Nucleus accumbens (tissue), 56 donors: ENCODE measurements at regions not wholly inside any gene's neighbourhood (a gene's known extent, or its start where the extent isn't known, plus 50 kb on each side); places are given as distances from the start of the nearest gene placed in this dataset.

ENCODE experiments used
- DNase-seq, 56 donors: peaks; one replicate each; lab custom pipeline; 2025; lab: John Stamatoyannopoulos, UW

- no peak for DNase-seq
Observed at GRCh38 chr4:159497936-159498335, 395.1 kb downstream of the RAPGEF2 start.

DNA sequence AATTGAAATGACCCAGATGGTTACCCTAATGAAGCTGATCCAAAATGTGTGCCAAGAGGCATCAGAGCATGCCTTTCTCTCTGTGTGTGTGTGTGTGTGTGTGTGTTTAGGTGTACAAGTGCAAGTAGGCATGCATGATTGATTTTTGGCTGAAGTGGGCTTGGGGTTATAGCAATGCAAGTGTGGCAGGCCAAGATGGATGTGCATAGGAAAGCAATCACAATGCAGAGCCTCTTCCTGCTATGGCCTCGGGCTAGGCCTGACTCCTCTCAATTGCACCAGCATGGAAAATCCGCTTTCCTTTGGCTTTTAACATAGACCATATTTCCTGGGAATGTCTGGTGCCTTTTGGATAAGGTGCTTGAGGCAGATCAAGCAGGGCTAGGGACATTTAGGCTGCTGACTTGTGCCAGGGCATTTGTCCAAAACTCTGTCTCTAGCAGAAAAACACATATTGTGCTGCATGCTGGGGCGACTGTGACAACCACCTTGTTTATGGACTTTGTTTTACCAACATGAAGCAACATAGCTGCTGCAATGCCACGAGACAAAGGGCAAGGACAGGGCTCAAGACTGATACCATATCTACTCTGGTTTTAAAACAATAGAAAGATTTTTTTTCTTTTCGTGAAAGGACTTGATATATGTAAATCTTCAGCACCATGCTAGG lies 395.7 kb downstream of the RAPGEF2 start:
- DNase-seq = no peak

GRCh38 chr4:159500861-159501260 lies 398.0 kb downstream of the RAPGEF2 start:
- DNase-seq = no peak

DNA sequence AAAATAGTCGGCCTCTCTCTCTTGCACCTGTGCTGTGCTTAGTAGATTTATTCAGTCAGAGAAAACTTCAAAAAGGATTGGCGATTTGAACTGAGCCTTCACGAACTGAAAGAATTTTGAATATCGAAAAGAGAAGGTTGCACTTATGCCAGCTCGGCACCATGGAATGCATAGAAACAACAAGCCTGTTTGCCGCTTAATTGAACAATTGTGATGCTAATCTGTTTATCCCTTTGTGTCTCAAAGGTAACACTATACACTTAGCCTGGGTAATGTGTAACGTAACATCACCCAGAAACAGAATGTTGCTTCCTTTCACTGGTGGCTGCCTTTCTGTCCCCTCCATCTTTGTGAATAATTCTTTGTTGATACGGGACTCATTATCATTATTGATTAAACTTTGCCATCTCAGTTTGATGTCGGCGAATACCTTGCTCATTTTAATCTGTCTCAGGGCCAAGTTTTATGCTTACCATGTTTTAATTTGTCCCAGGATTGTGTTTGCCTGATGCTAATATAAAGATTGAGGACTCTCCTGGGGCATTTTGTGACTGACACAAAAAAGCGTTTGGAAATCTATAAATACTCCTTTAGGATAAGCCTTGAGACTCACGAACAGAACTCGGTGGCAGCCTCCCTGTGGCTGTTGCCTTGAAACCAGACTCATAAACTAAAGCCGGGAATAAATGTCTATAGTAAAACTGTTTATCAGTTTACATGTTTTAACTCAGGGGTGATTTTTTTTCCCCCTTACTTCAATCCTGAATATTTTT lies 400.5 kb downstream of the RAPGEF2 start:
- no peak for DNase-seq

GRCh38 chr4:159504684-159505083 lies 401.8 kb downstream of the RAPGEF2 start:
- peak in 1 of 56 donors; percentile 6 for DNase-seq

DNA sequence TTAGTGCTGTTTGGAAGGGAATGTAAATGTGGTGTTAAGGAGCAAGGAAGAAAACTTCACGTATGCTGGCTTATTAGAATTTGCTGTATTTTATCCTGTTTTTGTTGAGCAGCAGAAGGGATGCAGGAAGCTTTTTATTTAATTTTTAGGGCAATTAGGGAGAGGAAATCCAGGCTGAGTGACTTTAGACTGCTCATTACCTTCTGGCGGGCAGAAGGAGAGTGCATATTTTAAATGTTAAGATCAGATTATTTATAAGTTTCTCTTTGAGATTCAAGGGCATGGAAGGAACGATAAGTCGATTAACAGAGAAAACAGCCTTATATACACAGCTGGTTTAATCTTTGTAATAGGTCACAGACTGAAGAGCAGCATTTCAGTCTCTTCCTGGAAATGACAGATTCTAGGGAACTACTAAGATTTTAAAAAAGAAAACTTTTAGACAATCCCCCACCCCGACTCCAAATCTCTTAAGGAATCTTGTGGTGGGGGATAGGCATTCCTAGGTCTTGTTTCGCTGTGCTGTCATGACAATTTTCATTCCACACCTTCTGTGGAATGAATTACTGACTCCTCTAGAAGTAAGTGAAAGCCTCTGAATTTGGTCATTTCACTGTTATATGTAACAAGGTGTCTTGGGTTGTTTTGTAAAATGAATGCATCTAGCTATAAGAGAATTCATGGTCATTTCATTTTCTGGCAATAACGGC lies 402.5 kb downstream of the RAPGEF2 start:
- DNase-seq = no peak

DNA sequence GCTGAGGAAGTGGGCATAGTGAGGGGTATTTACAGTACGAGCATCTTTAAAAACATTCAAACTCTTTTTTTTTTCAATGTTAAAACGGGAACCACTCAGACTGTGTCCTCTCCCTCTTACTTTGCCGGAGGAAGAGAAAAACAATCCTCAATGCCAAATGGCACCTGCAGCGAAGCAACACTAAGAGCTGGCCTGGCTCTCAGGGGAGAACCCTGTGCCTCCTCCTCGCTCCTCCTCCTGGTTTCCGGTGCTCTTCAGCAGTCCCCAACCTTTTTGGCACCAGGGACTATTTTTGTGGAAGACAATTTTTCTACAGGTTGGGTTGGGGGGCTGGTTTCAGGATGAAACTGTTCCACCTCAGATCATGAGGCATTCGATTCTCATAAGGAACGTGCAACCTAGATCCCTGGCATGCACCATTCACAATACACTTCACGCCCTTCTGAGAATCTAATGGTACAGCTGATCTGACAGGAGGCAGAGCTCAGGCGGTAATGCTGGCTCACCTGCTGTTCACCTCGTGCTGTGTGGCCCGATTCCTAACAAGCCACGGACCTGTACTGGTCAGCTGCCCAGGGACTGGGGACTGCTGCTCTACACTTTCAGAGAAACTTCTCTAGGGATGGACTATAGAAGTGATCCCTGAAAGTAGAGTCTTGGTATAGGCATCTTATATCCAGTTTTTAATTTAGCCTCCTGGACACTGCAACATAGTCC lies 404.1 kb downstream of the RAPGEF2 start:
- no peak for DNase-seq

GRCh38 chr4:159508917-159509500 lies 406.1 kb downstream of the RAPGEF2 start:
- DNase-seq = no peak

GRCh38 chr4:159512348-159512747 lies 409.5 kb downstream of the RAPGEF2 start:
- no peak for DNase-seq

DNA sequence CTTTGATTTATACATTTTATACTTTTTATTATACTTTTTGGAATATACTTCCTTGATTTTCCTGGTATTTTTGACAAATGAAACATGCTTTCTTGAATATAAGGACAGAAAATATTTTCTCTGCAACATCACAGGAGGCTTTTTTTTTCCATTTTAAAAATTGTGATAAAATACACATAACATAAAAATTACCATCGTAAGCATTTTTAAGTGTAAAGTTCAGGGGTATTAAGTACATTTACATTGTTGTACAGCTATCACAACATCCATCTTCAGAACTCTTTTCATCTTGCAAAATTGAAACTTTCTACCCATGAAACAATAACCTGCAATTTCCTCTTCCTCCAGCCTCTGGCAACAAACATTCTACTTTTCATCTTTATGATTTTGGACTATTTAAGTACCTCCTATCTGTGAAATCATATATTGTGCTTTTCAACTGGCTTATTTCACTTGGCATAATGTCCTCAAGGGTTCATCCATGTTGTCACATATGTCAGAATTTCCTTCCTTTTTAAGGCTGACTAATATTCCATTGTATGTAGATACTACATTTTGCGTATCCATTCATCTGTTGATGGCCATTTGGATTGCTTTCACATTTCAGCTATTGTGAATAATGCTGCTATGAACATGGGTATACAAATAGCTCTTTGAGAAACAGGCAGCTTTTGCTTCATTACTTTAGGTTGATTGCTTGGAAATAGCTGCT lies 412.6 kb downstream of the RAPGEF2 start:
- DNase-seq = no peak

DNA sequence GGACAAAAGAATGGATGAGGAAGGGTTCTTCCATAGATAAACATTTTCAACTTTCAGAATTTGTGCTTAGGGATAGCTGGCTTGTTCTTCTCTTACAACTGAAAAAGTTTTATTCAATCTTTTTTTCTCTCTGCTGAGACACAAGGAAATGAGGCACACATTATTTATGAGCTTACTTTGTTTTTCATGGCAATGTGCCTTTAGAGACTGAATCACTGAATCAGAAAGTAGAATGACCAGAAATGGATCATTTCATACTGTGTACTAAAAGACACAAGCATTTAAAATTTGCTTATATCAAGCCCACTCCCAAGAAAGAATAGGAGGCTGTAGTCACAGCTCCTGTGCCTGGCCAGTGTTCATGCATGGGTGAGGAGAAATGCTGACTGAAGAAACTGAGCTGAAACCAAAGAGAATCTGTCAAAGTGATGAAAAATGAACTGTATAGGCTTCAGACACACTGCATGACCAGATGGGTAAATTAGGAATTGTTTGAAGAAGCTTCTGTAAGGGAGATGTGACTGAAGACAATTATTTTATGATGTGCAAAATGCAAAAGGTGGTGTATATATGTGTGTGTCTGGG lies 413.8 kb downstream of the RAPGEF2 start:
- no peak for DNase-seq

DNA sequence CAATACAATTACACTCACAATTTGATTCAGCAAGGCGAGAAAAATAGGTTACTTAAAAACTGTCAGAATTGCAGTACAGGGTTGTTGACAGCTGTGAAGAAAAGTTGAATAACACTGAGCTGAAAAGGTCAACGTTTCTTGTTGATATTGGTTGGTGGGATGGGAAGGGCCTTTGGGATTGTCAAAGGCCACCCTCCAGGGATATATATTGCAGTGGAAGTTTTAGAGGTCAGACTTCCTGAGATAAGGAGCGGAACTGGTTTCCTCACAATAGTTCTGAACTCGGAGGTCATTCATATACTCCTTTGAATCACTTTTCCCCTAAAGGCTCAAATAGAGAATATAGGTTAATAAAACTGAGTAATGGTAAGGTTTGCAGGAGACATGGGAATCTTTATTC lies 417.2 kb downstream of the RAPGEF2 start:
- no peak for DNase-seq

- DNase-seq = no peak
Observed at GRCh38 chr4:159526172-159526571, 423.3 kb downstream of the RAPGEF2 start.

GRCh38 chr4:159534655-159535054 lies 431.8 kb downstream of the RAPGEF2 start:
- no peak for DNase-seq

- no peak for DNase-seq
Observed at GRCh38 chr4:159538556-159538955, 435.7 kb downstream of the RAPGEF2 start.

GRCh38 chr4:159540038-159540437 lies 437.2 kb downstream of the RAPGEF2 start:
- DNase-seq = no peak

DNA sequence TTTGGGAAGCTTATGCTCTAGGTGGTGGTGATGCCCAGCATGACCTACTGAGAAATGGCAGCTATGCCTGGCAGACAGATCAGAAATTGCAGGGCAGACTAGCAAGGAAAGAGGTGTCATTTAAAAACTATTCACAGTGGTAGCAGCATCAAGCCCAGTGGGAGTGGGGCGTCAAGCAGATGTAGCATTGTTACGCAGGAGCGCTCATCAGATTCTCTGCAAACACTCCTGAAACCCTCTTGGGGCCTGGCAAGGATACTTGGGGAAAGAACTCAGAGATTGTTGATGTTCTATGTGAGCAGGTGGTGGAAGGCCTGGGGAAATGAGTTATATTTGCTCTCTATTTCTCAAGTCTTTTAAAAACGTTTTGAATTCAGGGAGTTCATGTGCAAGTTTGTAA lies 437.6 kb downstream of the RAPGEF2 start:
- DNase-seq = no peak

- DNase-seq = no peak
Observed at GRCh38 chr4:159541143-159541542, 438.3 kb downstream of the RAPGEF2 start.

DNA sequence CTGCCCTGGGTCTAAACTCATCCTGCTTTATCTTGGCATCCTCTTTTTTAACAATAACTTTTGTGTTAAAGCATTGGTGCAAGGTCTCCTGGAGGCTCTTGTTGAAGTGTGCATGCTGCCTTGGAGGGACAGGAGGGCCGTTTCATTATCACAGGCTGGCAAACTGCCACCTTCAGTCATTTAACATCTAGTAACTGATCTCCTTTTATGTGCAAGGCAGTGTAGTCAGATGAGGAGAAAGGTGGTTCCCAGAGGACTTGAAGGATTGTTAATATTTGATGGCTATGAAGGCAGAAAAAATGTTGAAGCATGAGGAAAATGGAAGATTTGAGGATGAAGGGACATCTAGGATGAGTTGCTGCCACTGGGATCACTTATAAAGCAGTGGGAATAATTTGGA lies 439.4 kb downstream of the RAPGEF2 start:
- no peak for DNase-seq

DNA sequence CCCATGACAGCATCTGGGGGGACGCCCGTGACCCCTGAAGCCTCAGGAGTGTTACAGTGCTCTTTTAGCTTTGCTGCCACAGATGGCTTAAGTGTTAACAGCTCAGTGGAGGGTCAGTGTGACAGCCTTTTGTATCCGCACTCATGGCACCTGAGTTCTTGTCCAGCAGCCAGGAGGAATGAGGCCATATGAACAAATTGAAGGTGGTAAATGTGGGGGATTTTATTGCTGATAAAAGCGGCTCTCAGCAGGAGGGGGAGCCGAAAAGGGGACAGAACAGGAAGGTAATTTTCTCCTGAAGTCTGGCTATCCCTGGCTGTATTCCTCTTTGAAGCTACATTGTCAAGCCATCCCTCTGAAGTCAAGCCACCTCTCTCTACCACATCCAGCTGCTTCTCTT lies 441.0 kb downstream of the RAPGEF2 start:
- no peak for DNase-seq
